T-helper 17 cell (primary cell): ENCODE measurements at regions not wholly inside any gene's neighbourhood (a gene's known extent, or its start where the extent isn't known, plus 50 kb on each side); places are given as distances from the start of the nearest gene placed in this dataset.
A peak's percentile ranks its signal among the peaks of the same experiment; 100 is the strongest.
"Not testable (repeated sequence)": the region's sequence is repeated elsewhere in the genome, so short reads cannot be mapped to it uniquely, and the experiment has no call there.

Experiments
- ATAC-seq: fragments of 150-1000 bp; cut with Tn5 transposase; 2 replicates; pipeline ENCODE4 v1.10.0; 2021; ENCODE audit warnings: mild to moderate bottlenecking, moderate library complexity
- DNase-seq, 3 donors: peaks; one replicate each; pipeline versions ENCODE4 v3.0.0 to v3.0.0-alpha.2; 2020 to 2021
- H3K9me3 ChIP-seq: one replicate; pipeline ENCODE4 v1.7.0; 2013; ENCODE audit warnings: low read length, mild to moderate bottlenecking; ENCODE audit not compliant: control insufficient read depth, poor library complexity, severe bottlenecking
- H3K27ac Mint-ChIP-seq: one replicate; pipeline ENCODE4 v1.8.0; 2022; ENCODE audit warnings: mild to moderate bottlenecking, moderate library complexity, mixed read lengths
- H3K27me3 Mint-ChIP-seq: one replicate; pipeline ENCODE4 v1.8.0; 2022; ENCODE audit warnings: mixed read lengths
- H3K36me3 Mint-ChIP-seq: one replicate; pipeline ENCODE4 v1.8.0; 2022; ENCODE audit warnings: low read depth, mixed read lengths
- H3K4me1 Mint-ChIP-seq: one replicate; pipeline ENCODE4 v1.8.0; 2022; ENCODE audit warnings: mild to moderate bottlenecking, mixed read lengths
- H3K4me3 Mint-ChIP-seq: one replicate; pipeline ENCODE4 v1.8.0; 2022; ENCODE audit warnings: mild to moderate bottlenecking, moderate library complexity, mixed read lengths

- no peaks in the 10 kb centered on the region for H3K9me3 ChIP-seq
- Mint-ChIP-seq H3K4me1 (no peaks in the 10 kb centered on the region), H3K36me3 (no peaks in the 10 kb centered on the region), H3K4me3 (no peak overlapping the region), H3K27me3 (peaks cover 9% of the 10 kb centered on the region), H3K27ac (no peak overlapping the region)
- ATAC-seq: no peak
- DNase-seq: no peak
Measured at GRCh38 chr1:30660241-30660640, 63.1 kb downstream of the MATN1 start.

DNA sequence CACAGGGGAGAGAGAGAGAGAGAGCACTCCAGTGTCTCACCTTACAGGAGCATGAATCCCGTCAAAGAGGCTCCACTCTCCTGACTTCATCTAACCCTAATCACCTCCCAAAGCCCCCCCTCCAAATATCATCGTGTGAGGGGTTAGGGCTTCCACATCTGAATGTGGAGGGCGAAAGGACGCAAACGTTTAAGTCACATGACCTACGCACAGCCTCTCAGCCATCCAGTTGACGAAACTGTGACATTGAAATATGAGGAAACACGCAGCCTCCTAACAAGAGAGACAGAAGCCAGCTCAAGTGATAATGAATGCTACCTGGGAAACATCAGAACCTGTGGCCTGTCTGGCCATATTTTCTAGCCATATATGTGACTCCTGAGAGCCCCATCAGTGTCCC is 63.7 kb downstream of the MATN1 start:
- H3K36me3 Mint-ChIP-seq: no peaks in the 10 kb centered on the region
- no peaks in the 10 kb centered on the region for H3K4me1 Mint-ChIP-seq
- no peak for DNase-seq
- no peak for ATAC-seq
- peaks cover 9% of the 10 kb centered on the region for H3K27me3 Mint-ChIP-seq
- H3K9me3 ChIP-seq: no peaks in the 10 kb centered on the region
- H3K27ac Mint-ChIP-seq: no peak overlapping the region
- no peak overlapping the region for H3K4me3 Mint-ChIP-seq

DNA sequence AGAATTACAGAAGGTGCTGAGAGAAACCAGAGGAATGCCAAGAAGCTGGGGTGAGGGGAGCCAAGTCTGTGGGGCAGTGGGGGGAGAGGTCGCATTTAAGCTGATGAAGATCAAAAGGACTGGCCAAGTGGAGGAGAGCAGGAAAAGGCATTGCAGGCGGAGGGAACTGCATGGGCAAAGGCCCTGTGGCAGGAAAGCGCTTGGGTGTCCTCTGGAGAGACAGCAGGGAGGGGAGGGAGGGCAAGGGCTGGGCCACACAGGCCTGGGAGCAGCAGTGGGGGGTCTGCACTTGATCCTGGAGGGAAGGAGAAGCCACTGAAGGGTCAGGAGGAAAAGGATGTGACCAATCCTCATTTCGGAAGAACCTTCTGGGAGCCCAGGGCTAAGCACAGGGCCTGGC is 65.0 kb downstream of the MATN1 start:
- H3K4me1 Mint-ChIP-seq, DNase-seq: not testable (repeated sequence)

DNA sequence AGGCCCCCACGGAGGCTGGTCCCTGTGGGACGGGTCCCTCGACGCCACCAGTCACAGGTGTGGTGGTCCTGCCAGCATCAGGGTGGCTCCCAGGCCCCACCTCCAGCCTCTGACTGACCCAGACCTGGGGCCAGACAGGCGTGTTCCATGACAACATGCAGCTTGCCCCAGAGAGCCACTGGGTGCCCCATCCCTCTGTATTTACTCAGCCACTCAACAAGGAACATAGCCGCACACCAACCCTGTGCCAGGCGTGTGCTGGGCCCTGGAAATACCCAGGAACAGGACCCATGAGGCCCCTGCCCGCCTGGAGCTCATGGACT is 65.4 kb downstream of the MATN1 start:
- Mint-ChIP-seq H3K27me3 (peaks cover 12% of the 10 kb centered on the region), H3K27ac (no peak overlapping the region), H3K36me3 (no peaks in the 10 kb centered on the region), H3K4me1 (no peaks in the 10 kb centered on the region), H3K4me3 (no peak overlapping the region)
- no peak for ATAC-seq
- no peak for DNase-seq
- no peaks in the 10 kb centered on the region for H3K9me3 ChIP-seq

More for the DNA sequence above, 65.0 kb downstream of the MATN1 start:
- not testable (repeated sequence) for H3K27me3 Mint-ChIP-seq, H3K4me3 Mint-ChIP-seq, H3K36me3 Mint-ChIP-seq, ATAC-seq, H3K9me3 ChIP-seq, H3K27ac Mint-ChIP-seq

DNA sequence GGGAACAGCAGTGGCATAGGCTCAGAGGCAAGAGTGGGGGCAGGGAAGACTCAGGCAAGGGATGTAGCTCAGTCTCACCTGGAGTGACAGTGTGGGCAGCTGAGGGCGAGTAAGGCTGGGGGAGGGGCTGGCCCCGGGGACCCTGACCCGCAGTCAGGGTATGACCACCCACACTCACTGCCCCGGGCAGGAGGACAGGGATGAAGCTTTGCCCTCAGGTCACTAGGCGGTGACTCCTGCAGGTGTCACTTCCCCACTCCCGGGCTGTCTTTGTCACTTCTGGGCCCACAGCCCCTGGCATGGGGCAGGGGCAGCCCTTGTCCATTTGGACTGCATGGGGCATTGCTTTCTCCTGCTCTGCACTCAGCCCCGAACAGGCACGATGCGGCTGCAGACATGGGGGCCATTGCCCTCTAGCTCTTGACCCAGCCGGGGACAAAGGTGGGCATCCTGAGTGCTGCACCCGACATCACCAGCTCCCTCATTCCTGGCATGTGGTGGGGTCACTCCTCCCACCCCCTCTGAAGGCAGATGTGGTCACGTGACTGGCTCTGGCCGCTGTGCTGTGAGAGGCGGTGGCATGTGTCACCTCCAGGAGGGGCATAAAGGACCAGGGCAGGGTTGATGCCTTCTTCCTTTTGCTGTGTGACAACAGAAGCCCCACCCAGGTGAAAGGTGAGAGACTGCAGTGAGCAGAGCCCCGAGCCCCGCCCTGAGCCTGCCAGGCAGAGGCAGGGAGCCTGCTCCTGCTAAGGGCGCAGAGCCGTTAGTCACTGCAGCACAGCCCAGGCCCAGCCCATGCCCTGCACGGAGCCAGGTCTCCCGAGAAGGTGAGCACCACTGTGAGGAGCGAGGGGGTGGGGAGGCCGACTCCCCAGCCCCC is 66.0 kb downstream of the MATN1 start:
- Mint-ChIP-seq H3K27ac (no peak overlapping the region), H3K36me3 (no peaks in the 10 kb centered on the region), H3K27me3 (peaks cover 16% of the 10 kb centered on the region), H3K4me3 (no peak overlapping the region), H3K4me1 (no peaks in the 10 kb centered on the region)
- DNase-seq: no peak
- no peaks in the 10 kb centered on the region for H3K9me3 ChIP-seq
- ATAC-seq: no peak

GRCh38 chr1:30656171-30656940 is 67.0 kb downstream of the MATN1 start:
- Mint-ChIP-seq H3K27ac (no peak overlapping the region), H3K36me3 (no peaks in the 10 kb centered on the region), H3K4me1 (no peaks in the 10 kb centered on the region), H3K4me3 (no peak overlapping the region), H3K27me3 (peaks cover 19% of the 10 kb centered on the region)
- DNase-seq: no peak
- ATAC-seq: no peak
- no peaks in the 10 kb centered on the region for H3K9me3 ChIP-seq

DNA sequence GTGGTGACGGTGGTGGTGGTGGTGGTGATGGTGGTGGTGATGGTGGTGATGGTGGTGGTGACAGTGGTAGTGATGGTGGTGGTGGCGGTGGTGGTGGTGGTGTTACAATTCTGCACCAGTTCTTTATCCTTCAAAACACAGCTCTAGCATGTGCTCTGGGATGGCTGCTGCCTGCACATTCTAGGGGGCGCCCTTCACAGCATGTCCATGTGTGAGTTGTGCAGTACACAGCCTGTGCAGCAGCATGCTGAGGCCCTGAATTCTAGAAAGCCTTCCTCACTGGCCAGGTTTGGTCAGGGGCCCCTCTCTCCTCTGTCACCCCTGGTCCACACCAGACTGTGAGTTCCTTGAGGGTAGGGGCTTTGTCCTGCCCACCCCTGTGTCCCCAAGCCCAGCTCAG is 67.7 kb downstream of the MATN1 start:
- no peak overlapping the region for H3K4me3 Mint-ChIP-seq
- no peak overlapping the region for H3K27ac Mint-ChIP-seq

GRCh38 chr1:30654188-30654587 is 69.2 kb downstream of the MATN1 start:
- Mint-ChIP-seq H3K27ac (no peak overlapping the region), H3K27me3 (peaks cover 36% of the 10 kb centered on the region), H3K4me3 (no peak overlapping the region), H3K4me1 (peaks cover 16% of the 10 kb centered on the region), H3K36me3 (no peaks in the 10 kb centered on the region)
- H3K9me3 ChIP-seq: no peaks in the 10 kb centered on the region
- DNase-seq (no peak), ATAC-seq (no peak)

More for the DNA sequence above, 67.7 kb downstream of the MATN1 start:
- Mint-ChIP-seq H3K36me3 (no peaks in the 10 kb centered on the region), H3K27me3 (peaks cover 24% of the 10 kb centered on the region), H3K4me1 (peaks cover 2% of the 10 kb centered on the region)
- ATAC-seq: no peak
- no peak for DNase-seq
- no peaks in the 10 kb centered on the region for H3K9me3 ChIP-seq

- no peak for DNase-seq
- no peak for ATAC-seq
- no peaks in the 10 kb centered on the region for H3K9me3 ChIP-seq
- H3K27ac Mint-ChIP-seq: no peak overlapping the region
- no peaks in the 10 kb centered on the region for H3K36me3 Mint-ChIP-seq
- peaks cover 16% of the 10 kb centered on the region for H3K4me1 Mint-ChIP-seq
- H3K27me3 Mint-ChIP-seq: peaks cover 36% of the 10 kb centered on the region
- H3K4me3 Mint-ChIP-seq: no peak overlapping the region
Measured at GRCh38 chr1:30652152-30652841, 71.1 kb downstream of the MATN1 start.

DNA sequence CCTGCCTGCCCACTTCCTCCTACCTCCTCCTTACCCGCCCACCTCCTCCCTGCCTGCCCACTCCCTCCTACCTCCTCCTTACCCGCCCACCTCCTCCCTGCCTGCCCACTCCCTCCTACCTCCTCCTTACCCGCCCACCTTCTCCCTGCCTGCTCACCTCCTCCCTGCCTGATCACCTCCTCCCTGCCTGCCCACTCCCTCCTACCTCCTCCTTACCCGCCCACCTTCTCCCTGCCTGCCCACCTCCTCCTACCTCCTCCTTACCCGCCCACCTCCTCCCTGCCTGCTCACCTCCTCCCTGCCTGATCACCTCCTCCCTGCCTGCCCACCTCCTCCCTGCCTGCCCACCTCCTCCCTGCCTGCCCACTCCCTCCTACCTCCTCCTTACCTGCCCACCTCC is 72.0 kb downstream of the MATN1 start:
- peaks cover 16% of the 10 kb centered on the region for H3K4me1 Mint-ChIP-seq
- H3K36me3 Mint-ChIP-seq, H3K27ac Mint-ChIP-seq, H3K4me3 Mint-ChIP-seq, ATAC-seq, H3K9me3 ChIP-seq, DNase-seq: not testable (repeated sequence)
- H3K27me3 Mint-ChIP-seq: peaks cover 38% of the 10 kb centered on the region

DNA sequence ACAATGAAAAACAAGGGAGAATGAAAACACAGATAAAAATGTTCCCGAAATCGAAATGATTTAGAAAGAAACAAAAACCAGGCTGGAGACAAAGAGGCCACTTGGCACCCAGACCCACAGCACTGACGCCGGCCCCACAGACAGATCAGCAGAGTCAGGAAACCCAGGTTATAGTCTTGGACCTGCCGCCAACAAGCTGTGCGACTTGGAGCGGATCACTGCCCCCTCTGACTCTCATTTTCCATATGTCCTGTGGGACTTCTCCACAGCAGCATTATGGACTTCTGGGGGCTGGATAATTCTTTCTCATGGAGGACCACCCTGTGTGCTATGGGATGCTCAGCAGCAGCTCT is 72.4 kb downstream of the MATN1 start:
- Mint-ChIP-seq H3K27ac (peak overlapping the region; percentile 78), H3K27me3 (peaks cover 43% of the 10 kb centered on the region), H3K4me1 (peaks cover 16% of the 10 kb centered on the region), H3K36me3 (peaks cover under 1% of the 10 kb centered on the region), H3K4me3 (no peak overlapping the region)
- ATAC-seq: no peak
- H3K9me3 ChIP-seq: no peaks in the 10 kb centered on the region
- DNase-seq: no peak

- no peak for ATAC-seq
- Mint-ChIP-seq H3K4me3 (no peak overlapping the region), H3K27me3 (peaks cover 49% of the 10 kb centered on the region), H3K27ac (peak overlapping the region; percentile 78), H3K4me1 (peaks cover 18% of the 10 kb centered on the region), H3K36me3 (peaks cover 7% of the 10 kb centered on the region)
- DNase-seq: no peak
- no peaks in the 10 kb centered on the region for H3K9me3 ChIP-seq
Measured at GRCh38 chr1:30650038-30650967, 73.1 kb downstream of the MATN1 start.
